ENCODE measurements at regions not wholly inside any gene's neighbourhood (a gene's known extent, or its start where the extent isn't known, plus 50 kb on each side); places are given as distances from the start of the nearest gene placed in this dataset.
"Not testable (repeated sequence)": the region's sequence is repeated elsewhere in the genome, so short reads cannot be mapped to it uniquely, and the experiment has no call there.

GRCh38 chr12:14032191-14032590 is 50.8 kb upstream of the GRIN2B start:
- not testable (repeated sequence) for DNase-seq

DNA sequence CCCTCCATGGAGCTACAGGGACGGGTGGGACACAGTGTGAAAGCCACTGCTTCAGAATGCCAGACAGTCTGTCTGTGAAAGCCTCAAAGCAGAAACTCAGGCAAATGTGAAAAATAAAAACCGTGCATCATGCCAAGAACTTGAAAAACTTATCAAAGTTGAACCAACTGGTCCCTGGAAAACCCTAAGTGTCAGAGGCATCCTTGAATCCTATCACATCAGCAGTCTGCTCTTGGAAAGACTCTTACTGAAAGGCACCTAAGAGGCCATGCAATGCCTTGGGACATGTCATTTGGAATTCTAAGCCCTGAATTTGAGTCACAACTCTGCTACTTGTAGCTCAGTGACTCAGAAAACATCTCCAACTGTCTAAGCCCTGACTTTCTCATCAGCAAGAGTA is 62.4 kb upstream of the GRIN2B start:
- no peak for DNase-seq

GRCh38 chr12:14048941-14049545 is 67.6 kb upstream of the GRIN2B start:
- no peak for DNase-seq

DNA sequence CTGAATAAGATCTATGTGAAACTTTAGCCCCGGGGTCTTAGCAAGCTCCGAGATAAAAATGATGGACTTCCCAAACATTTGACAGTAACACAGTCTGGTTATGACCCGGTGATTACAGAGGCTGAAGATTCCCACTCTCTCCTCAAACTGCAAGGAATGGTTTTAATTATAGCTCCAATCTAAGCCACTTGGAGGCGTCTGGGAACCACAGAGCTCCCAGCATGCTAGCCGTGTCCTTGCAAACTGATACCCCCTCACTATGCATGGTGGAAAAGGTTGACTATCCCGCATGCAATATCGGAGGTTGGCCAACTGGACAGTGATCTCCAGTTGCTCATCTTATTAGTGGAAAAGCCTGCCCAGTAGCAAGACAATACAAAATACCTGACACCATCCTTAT is 76.5 kb upstream of the GRIN2B start:
- no peak for DNase-seq

DNA sequence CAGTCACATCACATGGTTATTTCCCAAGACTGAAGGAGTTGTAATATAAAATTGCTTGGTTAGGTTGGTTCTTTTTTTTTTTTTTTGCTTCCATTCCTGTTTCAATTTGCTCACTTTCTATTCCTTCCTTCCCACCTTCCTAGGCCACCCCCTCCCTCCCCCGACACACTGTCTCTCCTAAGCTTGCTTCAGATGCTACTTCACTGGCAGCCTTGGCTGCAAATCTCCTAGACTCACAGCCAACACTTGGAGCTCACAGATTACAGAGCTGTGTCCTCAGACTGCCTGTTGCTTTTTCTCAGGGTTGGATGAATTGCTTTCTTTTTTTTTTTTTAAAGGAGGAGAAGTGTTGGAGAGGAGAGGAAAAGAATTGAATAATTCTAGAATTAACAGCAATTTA is 77.3 kb upstream of the GRIN2B start:
- DNase-seq = no peak

- DNase-seq = no peak
Measured at GRCh38 chr12:14059548-14059947, 78.1 kb upstream of the GRIN2B start.

DNA sequence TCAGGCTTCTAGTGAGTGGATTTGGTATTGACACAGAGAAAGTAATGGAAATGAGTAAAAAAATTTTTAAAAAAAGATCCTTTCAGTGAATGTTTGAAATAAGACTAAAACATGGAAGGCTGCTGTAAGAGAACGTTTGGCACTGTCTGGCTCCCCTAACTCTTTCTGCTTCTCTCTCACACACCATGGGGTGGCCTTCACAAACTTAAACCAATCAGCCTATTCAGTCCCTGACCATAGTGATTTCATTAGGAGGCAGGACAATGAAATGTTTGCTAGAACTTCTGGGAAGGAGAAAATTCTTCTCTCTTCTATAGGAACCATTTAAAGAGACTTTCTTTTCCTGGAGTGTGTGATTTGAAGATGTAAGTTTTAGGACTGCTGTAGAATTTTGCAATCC is 84.2 kb upstream of the GRIN2B start:
- no peak for DNase-seq

- no peak for DNase-seq
Measured at GRCh38 chr12:14066021-14066420, 84.6 kb upstream of the GRIN2B start.

DNA sequence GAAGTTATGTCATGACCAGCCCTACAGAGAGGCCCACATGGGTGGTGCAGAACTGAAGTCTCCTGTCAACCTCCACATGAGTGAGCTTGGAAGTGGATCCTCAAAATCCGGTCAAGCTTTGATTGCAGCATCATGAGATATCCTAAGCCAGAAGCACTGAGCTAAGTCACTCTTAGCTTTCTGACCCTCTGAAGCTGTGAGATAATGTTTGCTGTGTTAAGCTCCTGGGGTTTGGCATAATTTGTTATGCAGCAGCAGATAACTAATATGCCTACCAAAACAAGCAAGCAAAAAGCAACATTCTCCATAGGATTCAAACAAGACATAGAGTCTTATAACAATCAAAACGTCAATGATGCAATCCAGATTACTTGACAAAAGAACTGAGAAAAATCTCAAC is 87.6 kb upstream of the GRIN2B start:
- DNase-seq = no peak

- DNase-seq = no peak
Measured at GRCh38 chr12:14071833-14072232, 90.4 kb upstream of the GRIN2B start.

DNA sequence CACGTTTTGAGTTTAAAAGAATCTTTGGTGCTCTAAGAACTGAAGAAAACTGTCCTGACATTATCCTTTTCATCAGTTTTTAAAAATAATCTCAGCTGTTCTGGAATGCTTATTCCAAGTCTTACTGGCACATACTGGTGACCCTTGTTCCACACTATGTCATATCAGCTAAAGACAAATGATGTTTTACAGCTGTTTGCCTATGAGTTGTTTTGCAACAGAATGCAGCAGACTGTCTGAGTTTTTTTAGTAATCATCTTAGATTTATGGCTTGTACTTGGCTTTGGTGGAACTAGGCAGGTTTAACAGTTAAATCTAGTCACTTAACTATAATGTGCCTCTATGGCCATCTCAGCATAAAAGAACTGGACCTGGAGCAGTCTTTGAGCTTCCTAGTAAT is 91.6 kb upstream of the GRIN2B start:
- DNase-seq = no peak

- no peak for DNase-seq
Measured at GRCh38 chr12:14075797-14076393, 94.5 kb upstream of the GRIN2B start.

DNA sequence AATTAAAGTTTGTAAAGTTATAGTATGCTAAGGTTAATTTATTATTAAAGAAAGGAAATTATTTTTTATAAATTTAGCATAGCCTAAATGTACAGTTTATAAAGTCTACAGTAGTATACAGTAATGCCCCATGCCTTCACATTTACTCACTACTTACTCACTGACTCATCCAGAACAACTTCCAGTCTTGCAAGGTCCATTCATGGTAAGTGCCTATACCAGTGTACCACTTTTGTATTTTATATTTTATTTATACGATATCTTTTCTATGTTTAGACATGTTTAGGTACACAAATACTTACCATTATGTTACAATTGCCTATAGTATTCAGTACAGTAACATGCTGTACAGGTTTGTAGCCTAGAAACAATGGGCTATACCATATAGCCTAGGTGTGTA is 95.1 kb upstream of the GRIN2B start:
- no peak for DNase-seq

DNA sequence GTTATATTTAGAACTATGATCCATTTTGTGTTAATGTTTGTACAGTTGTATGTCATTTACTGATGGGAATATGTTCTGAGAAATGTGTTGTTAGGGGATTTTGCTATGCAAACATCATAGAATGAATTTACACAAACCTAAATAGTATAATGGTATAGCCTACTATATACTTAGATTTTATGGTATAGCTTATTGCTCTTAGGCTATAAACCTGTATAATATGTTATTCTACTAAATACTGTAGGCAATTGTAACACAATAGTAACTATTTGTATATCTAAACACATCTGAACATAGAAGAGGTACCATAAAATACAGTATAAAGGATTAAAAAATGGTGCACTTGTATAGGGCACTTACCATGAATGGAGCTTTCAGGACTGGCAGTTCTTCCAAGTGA is 105.4 kb upstream of the GRIN2B start:
- DNase-seq = no peak

- DNase-seq = no peak
Measured at GRCh38 chr12:14099994-14100393, 118.6 kb upstream of the GRIN2B start.

DNA sequence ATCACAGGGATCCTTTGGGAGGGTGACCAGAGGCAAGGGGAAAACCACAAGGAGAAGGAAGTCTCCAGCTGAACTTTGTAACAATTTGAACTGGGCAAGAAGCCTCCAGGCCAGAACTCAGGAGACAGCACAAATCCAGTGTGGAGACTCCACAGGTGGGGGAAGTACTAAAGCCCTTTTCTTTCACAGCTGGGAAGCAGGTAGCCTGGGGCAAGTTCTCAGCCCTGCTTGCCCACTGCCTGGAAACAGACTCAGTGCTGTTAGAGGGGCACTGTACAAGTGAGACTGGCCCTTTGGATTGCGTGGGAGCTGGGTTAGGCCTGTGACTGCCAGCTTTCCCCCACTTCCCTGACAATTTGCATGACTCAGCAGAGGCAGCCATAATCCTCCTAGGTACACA is 120.2 kb upstream of the GRIN2B start:
- not testable (repeated sequence) for DNase-seq

- no peak for DNase-seq
Measured at GRCh38 chr12:14111230-14111865, 129.9 kb upstream of the GRIN2B start.

- no peak for DNase-seq
Measured at GRCh38 chr12:14113031-14113430, 131.6 kb upstream of the GRIN2B start.

DNA sequence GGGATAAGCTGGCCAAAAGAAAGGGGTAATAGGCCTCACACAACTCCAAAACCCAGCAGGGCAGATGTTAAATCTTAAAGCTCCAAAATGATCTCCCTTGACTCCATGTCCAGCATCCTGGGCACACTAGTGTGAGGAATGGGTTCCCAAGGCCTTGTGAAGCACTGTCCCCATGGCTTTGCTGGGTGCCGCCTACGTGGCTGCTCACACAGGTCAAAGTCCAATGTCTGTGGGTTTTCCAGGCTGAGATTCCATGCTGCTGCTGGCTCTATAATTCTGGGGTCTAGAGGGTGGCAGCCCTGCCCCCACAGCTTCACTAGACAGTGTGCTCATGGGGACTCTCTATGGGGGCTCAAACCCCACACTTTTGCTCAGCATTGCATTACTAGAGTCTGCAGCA is 145.3 kb upstream of the GRIN2B start:
- no peak for DNase-seq

DNA sequence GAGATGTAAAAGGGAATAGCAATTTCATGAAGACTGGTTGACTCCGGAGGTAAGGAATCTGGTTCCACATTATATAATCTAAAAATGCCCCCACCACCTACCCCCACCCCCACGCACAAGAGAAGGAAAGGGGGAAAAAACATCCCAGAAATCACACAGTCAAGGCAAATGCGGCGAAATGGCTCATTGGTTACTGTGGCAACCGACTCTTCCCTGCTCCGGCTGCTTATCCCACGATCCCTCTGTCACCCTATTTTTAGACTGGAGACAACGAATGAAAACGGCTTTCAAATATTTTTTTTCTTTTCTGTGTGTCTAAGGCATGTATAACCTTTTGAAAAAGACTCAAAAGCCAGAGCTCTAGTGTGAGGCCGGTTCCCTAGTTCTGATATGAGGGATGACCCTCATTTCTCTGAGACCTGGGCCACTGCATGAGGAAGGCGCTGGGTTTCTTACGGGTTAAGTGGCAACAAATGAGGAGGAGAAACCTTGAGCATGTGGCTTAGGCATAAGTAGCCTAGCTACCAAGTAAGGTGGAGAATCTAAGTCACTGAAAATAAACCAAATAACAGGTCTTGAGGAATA is 148.3 kb upstream of the GRIN2B start:
- no peak for DNase-seq

GRCh38 chr12:14135996-14136395 is 154.6 kb upstream of the GRIN2B start:
- DNase-seq = no peak

GRCh38 chr12:14138495-14138894 is 157.1 kb upstream of the GRIN2B start:
- DNase-seq = no peak

DNA sequence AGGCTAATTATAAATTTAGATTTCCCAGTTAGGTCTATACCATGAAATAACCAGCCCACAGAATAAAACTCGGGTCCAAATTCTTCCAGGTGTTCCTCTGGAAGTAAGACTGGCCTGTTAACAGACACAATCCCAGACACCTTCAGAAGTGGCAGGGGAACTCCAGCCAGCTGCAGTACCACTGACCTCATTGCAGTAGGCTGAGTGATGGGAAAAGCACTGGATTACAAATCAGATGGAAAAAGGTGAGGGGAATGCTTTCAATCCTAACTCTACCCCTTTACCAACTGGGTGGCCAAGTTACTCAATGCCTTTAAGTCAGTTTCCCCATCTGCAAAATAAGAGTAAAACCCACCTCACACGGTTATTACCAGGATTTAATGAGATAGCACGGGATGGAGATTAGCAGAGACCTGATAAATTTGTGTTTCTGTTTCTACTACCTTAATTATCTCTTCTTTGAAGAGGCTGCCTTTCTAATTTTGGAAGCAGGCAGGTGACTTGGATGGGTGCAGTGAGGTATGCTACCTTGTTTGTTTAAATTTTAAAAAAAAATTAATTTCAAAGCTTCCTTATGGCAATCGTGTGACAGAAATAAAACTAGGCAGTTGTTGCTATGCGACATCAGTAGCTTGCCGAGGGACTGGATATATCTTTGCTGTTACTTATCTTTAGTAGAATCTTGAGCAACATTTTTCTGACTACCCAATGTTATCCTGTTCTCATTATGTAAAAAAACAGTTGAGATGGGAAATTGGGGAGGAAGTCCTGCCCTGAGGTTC is 167.3 kb upstream of the GRIN2B start:
- no peak for DNase-seq
